ENCODE measurements at regions not wholly inside any gene's neighbourhood (a gene's known extent, or its start where the extent isn't known, plus 50 kb on each side); places are given as distances from the start of the nearest gene placed in this dataset.

DNA sequence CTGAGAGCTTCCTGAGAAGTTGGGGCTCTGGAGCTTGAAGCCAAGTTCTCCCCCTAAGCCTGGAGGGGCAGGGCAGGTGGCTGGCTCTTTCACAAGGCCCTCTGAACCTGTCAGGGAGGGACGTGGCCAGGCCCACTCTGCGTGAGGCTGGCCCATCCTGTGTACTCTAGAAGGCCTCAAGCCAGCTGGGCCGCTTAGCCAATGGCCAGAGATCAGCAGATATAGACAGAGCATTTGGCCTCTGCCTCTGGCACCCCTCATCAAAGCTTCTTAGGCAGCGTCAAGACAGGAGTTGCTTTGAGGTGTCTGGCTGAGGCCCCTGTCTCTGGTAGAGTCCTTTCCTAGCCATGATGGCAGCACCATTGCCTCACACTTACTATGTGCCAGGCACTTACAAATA lies 105.6 kb downstream of the FGF18 start:
- no peak for FAIRE-seq
- H2AFZ ChIP-seq (ENCODE audit: low read length), result no peak overlapping the region
- peaks cover 3% of the 10 kb centered on the region; the same call in 1 of the 2 replicates for H3K23me2 ChIP-seq (ENCODE audit: low read depth, low read length)

More for the DNA sequence above, 105.6 kb downstream of the FGF18 start:
- H3K4me1 ChIP-seq (replicated peaks in 1 of 4; ENCODE audit: control insufficient read depth in 3 of 4, insufficient read depth in 4 of 4, low read length in 3 of 4), result peaks cover 10 to 26% (median 17%) of the 10 kb centered on the region in 4 experiments
- H3K14ac ChIP-seq (ENCODE audit: insufficient read length), result no peak overlapping the region
- no peaks in the 10 kb centered on the region for H4K20me1 ChIP-seq (replicated peaks in 1 of 2; ENCODE audit: control insufficient read depth in 1 of 2, insufficient read depth in 2 of 2, low read length in 2 of 2)
- no peak overlapping the region for H2AK5ac ChIP-seq (ENCODE audit: low read depth, low read length)
- no peak overlapping the region for H3K4me3 ChIP-seq (ENCODE audit: extremely low read depth in 1 of 4, insufficient read depth in 2 of 4, low read depth in 3 of 4, low read length in 4 of 4)
- H3K79me2 ChIP-seq (ENCODE audit: control insufficient read depth in 1 of 2, insufficient read depth in 2 of 2, low read length in 2 of 2), result no peaks in the 10 kb centered on the region
- H4K91ac ChIP-seq (replicated peaks; ENCODE audit: insufficient read length, low read length), result no peak overlapping the region
- TF ChIP-seq GABPA (IDR thresholded peaks at IDR 0.05; ENCODE audit: borderline replicate concordance, insufficient read depth, low read length), result no peak
- TF ChIP-seq RFX5 (IDR thresholded peaks at IDR 0.05; ENCODE audit: borderline replicate concordance, low read depth, low read length), result no peak
- TF ChIP-seq, protein P1, sequence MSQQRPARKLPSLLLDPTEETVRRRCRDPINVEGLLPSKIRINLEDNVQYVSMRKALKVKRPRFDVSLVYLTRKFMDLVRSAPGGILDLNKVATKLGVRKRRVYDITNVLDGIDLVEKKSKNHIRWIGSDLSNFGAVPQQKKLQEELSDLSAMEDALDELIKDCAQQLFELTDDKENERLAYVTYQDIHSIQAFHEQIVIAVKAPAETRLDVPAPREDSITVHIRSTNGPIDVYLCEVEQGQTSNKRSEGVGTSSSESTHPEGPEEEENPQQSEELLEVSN (IDR thresholded peaks at IDR 0.05), result no peak
- TF ChIP-seq GTF2F1 (IDR thresholded peaks at IDR 0.05; ENCODE audit: borderline replicate concordance, low read depth, low read length), result no peak
- no peak for TF ChIP-seq NRF1 (IDR thresholded peaks at IDR 0.05; ENCODE audit: low read depth, low read length)
- TF ChIP-seq FOSL1 (IDR thresholded peaks at IDR 0.05; ENCODE audit: insufficient read depth, low read depth, low read length), result no peak
- TF ChIP-seq CREB1 (IDR thresholded peaks at IDR 0.05), result no peak
- TF ChIP-seq TAF1 (IDR thresholded peaks at IDR 0.05; ENCODE audit: low read depth, low read length), result no peak
- no peak for TF ChIP-seq SRF (IDR thresholded peaks at IDR 0.05; ENCODE audit: low read depth, low read length)
- no peak for TF ChIP-seq ASH2L (IDR thresholded peaks at IDR 0.05; ENCODE audit: low read length)
- TF ChIP-seq CBX8 (IDR thresholded peaks at IDR 0.05; ENCODE audit: borderline replicate concordance, low read depth, low read length), result no peak
- no peak overlapping the region for H2BK120ac ChIP-seq (replicated peaks; ENCODE audit: low read depth, low read length)
- no peaks in the 10 kb centered on the region for H3K79me1 ChIP-seq (ENCODE audit: low read depth, low read length)
- H3K27ac ChIP-seq (ENCODE audit: low read depth, low read length), result no peak overlapping the region
- no peak overlapping the region for H3K9ac ChIP-seq (replicated peaks in 1 of 4; ENCODE audit: extremely low read depth in 1 of 4, low read depth in 3 of 4, low read length in 3 of 4)
- no peak overlapping the region for H3K18ac ChIP-seq (ENCODE audit: extremely low read depth, low read length)
- H2BK15ac ChIP-seq (ENCODE audit: low read length), result no peak overlapping the region
- ChIA-PET CTCF (ENCODE audit: partially characterized antibody) (interaction anchor here (0.6 to 3.6 kb wide), 2 partner anchors 41 to 73 kb away, joined by 3 to 17 read pairs; no protein-coding TSS in a partner anchor), POLR2A (ENCODE audit: partially characterized antibody) (no interaction called here)
- no peak overlapping the region for H3K4ac ChIP-seq (replicated peaks; ENCODE audit: insufficient read length, low read depth, low read length)
- 78% methylated on average over 4 of the region's 4 CpGs; no CpG with 5 or more reads in 1 of the 2 experiments for WGBS, 2 experiments (ENCODE audit: extremely low coverage in 1 of 2, insufficient coverage in 1 of 2, insufficient read length in 1 of 2, insufficient replicate concordance in 2 of 2, low coverage in 1 of 2, low lambda C conversion rate in 2 of 2, missing lambda C conversion rate in 1 of 2)
- no peaks in the 10 kb centered on the region for H3K9me3 ChIP-seq (ENCODE audit: insufficient read depth in 2 of 2, low read depth in 1 of 2, low read length in 1 of 2)
- H3K23ac ChIP-seq (ENCODE audit: insufficient read length), result no peak overlapping the region
- H3K36me3 ChIP-seq (ENCODE audit: control insufficient read depth in 2 of 4, insufficient read depth in 4 of 4, low read length in 3 of 4), result no peaks in the 10 kb centered on the region
- H3K27me3 ChIP-seq (replicated peaks in 1 of 4; ENCODE audit: control insufficient read depth in 3 of 4, extremely low read depth in 1 of 4, insufficient read depth in 3 of 4, low read length in 3 of 4), result no peaks in the 10 kb centered on the region; a peak in 1 of 7 replicates
- H4K5ac ChIP-seq (ENCODE audit: insufficient read length, low read depth, low read length), result no peak overlapping the region
- no peak overlapping the region for H3K4me2 ChIP-seq (ENCODE audit: insufficient read depth in 1 of 2, low read depth in 2 of 2, low read length in 2 of 2)
- H2BK5ac ChIP-seq (ENCODE audit: low read depth, low read length), result no peak overlapping the region
- H2BK12ac ChIP-seq (ENCODE audit: low read depth, low read length), result peak overlapping the region; percentile 78; the same call in 1 of the 2 replicates
- DNase-seq (ENCODE audit: low read depth in 1 of 2, low spot score in 2 of 2), result no peak
- H2BK20ac ChIP-seq (ENCODE audit: low read length), result no peak overlapping the region
- no peak overlapping the region for H4K8ac ChIP-seq (ENCODE audit: extremely low read depth, insufficient read depth, low read length)
- H3K56ac ChIP-seq (replicated peaks; ENCODE audit: insufficient read length, low read depth, low read length), result no peak overlapping the region

All from H1 (cell line).